ENCODE measurements at regions not wholly inside any gene's neighbourhood (a gene's known extent, or its start where the extent isn't known, plus 50 kb on each side); places are given as distances from the start of the nearest gene placed in this dataset.

DNA sequence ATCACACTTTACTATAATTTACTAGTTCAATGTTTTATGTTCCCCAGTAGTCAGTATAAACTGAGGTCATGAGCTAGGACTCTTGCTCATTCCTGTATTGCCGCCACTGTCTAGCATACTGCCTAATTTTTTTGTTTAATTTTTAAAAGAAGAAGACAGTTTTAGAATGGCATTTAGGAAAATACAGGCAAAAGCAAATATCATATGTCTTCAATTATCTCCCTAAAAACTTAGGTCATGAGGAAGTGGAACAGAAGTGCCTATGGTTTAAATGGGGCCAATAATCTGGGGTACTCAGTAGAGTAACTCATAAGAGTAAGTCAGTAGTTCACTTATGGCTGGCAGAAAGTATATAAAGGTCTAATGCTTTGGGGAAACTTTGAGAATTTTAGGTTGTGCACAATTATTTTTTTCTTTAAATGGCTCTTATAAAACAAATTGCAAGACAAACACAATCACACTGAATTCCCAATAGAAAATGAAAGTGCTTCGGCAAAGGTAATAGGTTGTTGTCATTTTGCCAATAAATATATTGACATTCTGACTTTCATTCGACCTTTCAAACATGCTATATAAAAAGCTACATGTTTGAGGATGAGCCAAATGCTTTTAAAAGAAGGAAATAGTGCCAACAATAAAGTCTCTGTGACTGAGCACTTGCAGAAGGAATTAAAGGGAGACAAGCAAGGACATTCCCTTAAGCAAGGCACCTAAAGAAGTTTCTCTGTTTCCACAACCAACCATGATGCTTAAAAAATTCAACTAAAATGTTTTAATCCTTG, 390.1 kb downstream of the PDGFC start:
- TF ChIP-seq, protein P1, sequence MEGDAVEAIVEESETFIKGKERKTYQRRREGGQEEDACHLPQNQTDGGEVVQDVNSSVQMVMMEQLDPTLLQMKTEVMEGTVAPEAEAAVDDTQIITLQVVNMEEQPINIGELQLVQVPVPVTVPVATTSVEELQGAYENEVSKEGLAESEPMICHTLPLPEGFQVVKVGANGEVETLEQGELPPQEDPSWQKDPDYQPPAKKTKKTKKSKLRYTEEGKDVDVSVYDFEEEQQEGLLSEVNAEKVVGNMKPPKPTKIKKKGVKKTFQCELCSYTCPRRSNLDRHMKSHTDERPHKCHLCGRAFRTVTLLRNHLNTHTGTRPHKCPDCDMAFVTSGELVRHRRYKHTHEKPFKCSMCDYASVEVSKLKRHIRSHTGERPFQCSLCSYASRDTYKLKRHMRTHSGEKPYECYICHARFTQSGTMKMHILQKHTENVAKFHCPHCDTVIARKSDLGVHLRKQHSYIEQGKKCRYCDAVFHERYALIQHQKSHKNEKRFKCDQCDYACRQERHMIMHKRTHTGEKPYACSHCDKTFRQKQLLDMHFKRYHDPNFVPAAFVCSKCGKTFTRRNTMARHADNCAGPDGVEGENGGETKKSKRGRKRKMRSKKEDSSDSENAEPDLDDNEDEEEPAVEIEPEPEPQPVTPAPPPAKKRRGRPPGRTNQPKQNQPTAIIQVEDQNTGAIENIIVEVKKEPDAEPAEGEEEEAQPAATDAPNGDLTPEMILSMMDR (IDR thresholded peaks at IDR 0.05), result no peak
- TF ChIP-seq POLR2AphosphoS5 (IDR thresholded peaks at IDR 0.05), result peak; percentile 38
- no peak for TF ChIP-seq POLR2A (IDR thresholded peaks at IDR 0.05)

Data from prostate gland (tissue), 2 donors.